ENCODE measurements at regions not wholly inside any gene's neighbourhood (a gene's known extent, or its start where the extent isn't known, plus 50 kb on each side); places are given as distances from the start of the nearest gene placed in this dataset.

- no peak for TF ChIP-seq ZFX (IDR thresholded peaks at IDR 0.05)
- no peak for TF ChIP-seq CTCF (conservative IDR thresholded peaks at IDR 0.05)
- H3K27ac ChIP-seq, result no peak overlapping the region
Measured at GRCh38 chr6:6508643-6509042, 79.9 kb upstream of the LY86 start.

GRCh38 chr6:6509284-6509683 is 79.2 kb upstream of the LY86 start:
- TF ChIP-seq CTCF (conservative IDR thresholded peaks at IDR 0.05) (no peak), ZFX (IDR thresholded peaks at IDR 0.05) (no peak)
- H3K27ac ChIP-seq, result no peak overlapping the region

- no peak overlapping the region for H3K27ac ChIP-seq
Measured at GRCh38 chr6:6512711-6513110, 75.8 kb upstream of the LY86 start.

GRCh38 chr6:6515691-6516607 is 72.6 kb upstream of the LY86 start:
- TF ChIP-seq ZFX (IDR thresholded peaks at IDR 0.05) (no peak), CTCF (conservative IDR thresholded peaks at IDR 0.05) (no peak)
- no peak overlapping the region for H3K27ac ChIP-seq

More at GRCh38 chr6:6512711-6513110, 75.8 kb upstream of the LY86 start:
- TF ChIP-seq ZFX (IDR thresholded peaks at IDR 0.05) (no peak), CTCF (conservative IDR thresholded peaks at IDR 0.05) (no peak)

GRCh38 chr6:6516666-6517458 is 71.7 kb upstream of the LY86 start:
- H3K27ac ChIP-seq, result no peak overlapping the region

GRCh38 chr6:6518631-6519427 is 69.7 kb upstream of the LY86 start:
- H3K27ac ChIP-seq, result no peak overlapping the region
- no peak for TF ChIP-seq CTCF (conservative IDR thresholded peaks at IDR 0.05)

More at GRCh38 chr6:6516666-6517458, 71.7 kb upstream of the LY86 start:
- TF ChIP-seq ZFX (IDR thresholded peaks at IDR 0.05), result no peak
- TF ChIP-seq CTCF (conservative IDR thresholded peaks at IDR 0.05), result no peak
